KMS-11 (cell line): ENCODE measurements at regions not wholly inside any gene's neighbourhood (a gene's known extent, or its start where the extent isn't known, plus 50 kb on each side); places are given as distances from the start of the nearest gene placed in this dataset.

ENCODE experiments used
- H2AFZ ChIP-seq: fragments of 200-600 bp; sonication (generic); 2 replicates; pipeline ENCODE4 v1.6.1; 2016; ENCODE audit warnings: antibody characterized with exemption, mixed run types, low read depth
- H3K27ac ChIP-seq: fragments of 200-600 bp; sonication (generic); 2 replicates; pipeline ENCODE4 v1.6.1; 2016; ENCODE audit warnings: mild to moderate bottlenecking, mixed run types
- H3K27me3 ChIP-seq: fragments of 200-600 bp; sonication (generic); 2 replicates; pipeline ENCODE4 v1.6.1; 2017; ENCODE audit warnings: mild to moderate bottlenecking, low read depth, mixed run types, moderate library complexity; ENCODE audit not compliant: insufficient read depth
- H3K36me3 ChIP-seq: fragments of 200-600 bp; sonication (generic); 2 replicates; pipeline ENCODE4 v1.6.1; 2017; ENCODE audit warnings: mild to moderate bottlenecking, mixed run types; ENCODE audit not compliant: insufficient read depth
- H3K4me1 ChIP-seq: fragments of 200-600 bp; sonication (generic); 2 replicates; pipeline ENCODE4 v1.6.1; 2016; ENCODE audit warnings: mild to moderate bottlenecking, low read depth, mixed run types; ENCODE audit not compliant: poor library complexity, severe bottlenecking
- H3K4me2 ChIP-seq: fragments of 200-600 bp; sonication (generic); 2 replicates; pipeline ENCODE4 v1.7.0; 2016; ENCODE audit warnings: mild to moderate bottlenecking, mixed run types
- H3K4me3 ChIP-seq: fragments of 200-600 bp; sonication (generic); IDR thresholded peaks from 2 replicates; pipeline ENCODE4 v1.6.1; 2017; ENCODE audit warnings: low read depth, low read length, mixed read lengths; ENCODE audit not compliant: insufficient read depth
- H3K79me2 ChIP-seq: fragments of 200-600 bp; sonication (generic); 2 replicates; pipeline ENCODE4 v1.6.1; 2016; ENCODE audit warnings: low read depth, mixed run types; ENCODE audit not compliant: insufficient read depth
- H3K9ac ChIP-seq: fragments of 200-600 bp; sonication (generic); 2 replicates; pipeline ENCODE4 v1.6.1; 2016; ENCODE audit warnings: mild to moderate bottlenecking, mixed run types
- H4K20me1 ChIP-seq: fragments of 200-600 bp; sonication (generic); 2 replicates; pipeline ENCODE4 v1.6.1; 2016; ENCODE audit warnings: mild to moderate bottlenecking, mixed run types; ENCODE audit not compliant: insufficient read depth
- TF ChIP-seq, protein P1 (sequence below): fragments of 200-600 bp; sonication (generic); conservative IDR thresholded peaks from 2 replicates; pipeline ENCODE4 v1.6.1; 2017; ENCODE audit warnings: low read depth, mild to moderate bottlenecking, antibody characterized with exemption, low read length, moderate library complexity, mixed read lengths

DNA sequence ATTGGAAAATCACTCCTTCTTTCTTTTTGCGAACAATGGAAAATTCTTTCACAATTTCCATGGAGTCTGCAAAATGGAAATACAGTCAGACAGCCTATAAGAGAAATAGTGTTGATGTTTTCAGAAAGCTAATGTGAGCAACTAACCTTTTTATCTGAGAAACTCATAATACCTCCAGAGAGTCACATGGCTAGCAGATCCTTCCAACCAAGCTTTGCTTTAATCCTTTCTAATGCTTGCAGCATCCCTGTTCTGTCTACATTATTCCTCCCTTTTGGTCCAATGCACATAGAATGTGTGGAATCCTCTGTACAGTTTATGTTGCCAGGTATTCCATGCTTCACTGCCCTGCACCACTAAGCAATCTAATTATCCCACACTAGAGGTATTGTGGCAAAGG lies 717.5 kb upstream of the LRRN3 start:
- TF ChIP-seq, protein P1, sequence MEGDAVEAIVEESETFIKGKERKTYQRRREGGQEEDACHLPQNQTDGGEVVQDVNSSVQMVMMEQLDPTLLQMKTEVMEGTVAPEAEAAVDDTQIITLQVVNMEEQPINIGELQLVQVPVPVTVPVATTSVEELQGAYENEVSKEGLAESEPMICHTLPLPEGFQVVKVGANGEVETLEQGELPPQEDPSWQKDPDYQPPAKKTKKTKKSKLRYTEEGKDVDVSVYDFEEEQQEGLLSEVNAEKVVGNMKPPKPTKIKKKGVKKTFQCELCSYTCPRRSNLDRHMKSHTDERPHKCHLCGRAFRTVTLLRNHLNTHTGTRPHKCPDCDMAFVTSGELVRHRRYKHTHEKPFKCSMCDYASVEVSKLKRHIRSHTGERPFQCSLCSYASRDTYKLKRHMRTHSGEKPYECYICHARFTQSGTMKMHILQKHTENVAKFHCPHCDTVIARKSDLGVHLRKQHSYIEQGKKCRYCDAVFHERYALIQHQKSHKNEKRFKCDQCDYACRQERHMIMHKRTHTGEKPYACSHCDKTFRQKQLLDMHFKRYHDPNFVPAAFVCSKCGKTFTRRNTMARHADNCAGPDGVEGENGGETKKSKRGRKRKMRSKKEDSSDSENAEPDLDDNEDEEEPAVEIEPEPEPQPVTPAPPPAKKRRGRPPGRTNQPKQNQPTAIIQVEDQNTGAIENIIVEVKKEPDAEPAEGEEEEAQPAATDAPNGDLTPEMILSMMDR = no peak
- H3K4me2 ChIP-seq = no peak overlapping the region
- no peaks in the 10 kb centered on the region for H3K36me3 ChIP-seq
- H3K4me1 ChIP-seq = no peaks in the 10 kb centered on the region
- H3K9ac ChIP-seq = no peak overlapping the region
- H3K79me2 ChIP-seq = no peaks in the 10 kb centered on the region
- no peak overlapping the region for H3K4me3 ChIP-seq
- no peak overlapping the region for H3K27ac ChIP-seq
- no peaks in the 10 kb centered on the region for H3K27me3 ChIP-seq
- H4K20me1 ChIP-seq = no peaks in the 10 kb centered on the region
- H2AFZ ChIP-seq = no peak overlapping the region

DNA sequence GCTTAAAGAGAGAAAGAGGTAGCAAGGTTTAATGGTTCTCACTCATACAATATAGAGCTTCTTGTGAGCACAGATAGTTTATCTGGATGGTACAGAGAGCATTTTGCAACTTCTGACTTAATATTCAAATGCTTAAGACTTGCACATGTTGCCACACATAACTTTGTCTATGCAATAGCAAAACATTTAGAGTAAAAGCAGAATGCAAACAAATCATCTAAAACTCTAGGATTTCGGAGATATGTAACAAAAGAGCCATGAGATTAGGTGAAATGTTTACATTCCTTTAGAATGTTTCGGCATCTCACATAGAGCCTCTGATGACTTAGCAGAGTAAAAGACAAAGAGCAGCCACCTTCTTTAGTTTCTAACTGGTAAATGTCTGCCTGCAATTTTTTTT lies 717.1 kb upstream of the LRRN3 start:
- Histone ChIP-seq H3K79me2 (no peaks in the 10 kb centered on the region), H3K4me3 (no peak overlapping the region), H4K20me1 (no peaks in the 10 kb centered on the region), H3K4me1 (no peaks in the 10 kb centered on the region), H3K27ac (no peak overlapping the region), H3K4me2 (no peak overlapping the region), H3K27me3 (no peaks in the 10 kb centered on the region), H3K36me3 (no peaks in the 10 kb centered on the region), H3K9ac (no peak overlapping the region), H2AFZ (no peak overlapping the region)
- TF ChIP-seq, protein P1 = no peak

DNA sequence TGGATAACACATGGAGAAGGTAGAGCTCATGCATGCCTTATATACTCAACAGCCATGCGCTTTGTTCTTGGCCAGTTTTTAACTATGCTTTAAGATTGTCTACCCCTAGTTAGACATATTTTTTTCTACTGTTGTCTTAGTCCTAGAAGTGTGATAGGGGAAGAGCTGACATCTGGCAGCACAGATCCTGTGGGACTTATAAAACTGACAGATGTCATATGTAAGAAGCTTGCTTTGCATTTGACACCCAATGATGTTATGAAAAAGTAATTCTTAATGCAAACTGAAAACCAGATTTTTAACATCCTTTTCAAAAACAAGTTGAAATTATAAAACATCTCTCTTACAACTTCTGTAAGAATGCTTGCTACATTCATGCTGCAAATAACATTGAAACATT lies 715.9 kb upstream of the LRRN3 start:
- Histone ChIP-seq H3K4me3 (no peak overlapping the region), H3K27me3 (no peaks in the 10 kb centered on the region), H2AFZ (no peak overlapping the region), H3K9ac (no peak overlapping the region), H3K27ac (no peak overlapping the region), H3K79me2 (no peaks in the 10 kb centered on the region), H3K36me3 (no peaks in the 10 kb centered on the region), H3K4me2 (no peak overlapping the region), H4K20me1 (no peaks in the 10 kb centered on the region), H3K4me1 (no peaks in the 10 kb centered on the region)
- TF ChIP-seq, protein P1 = no peak

DNA sequence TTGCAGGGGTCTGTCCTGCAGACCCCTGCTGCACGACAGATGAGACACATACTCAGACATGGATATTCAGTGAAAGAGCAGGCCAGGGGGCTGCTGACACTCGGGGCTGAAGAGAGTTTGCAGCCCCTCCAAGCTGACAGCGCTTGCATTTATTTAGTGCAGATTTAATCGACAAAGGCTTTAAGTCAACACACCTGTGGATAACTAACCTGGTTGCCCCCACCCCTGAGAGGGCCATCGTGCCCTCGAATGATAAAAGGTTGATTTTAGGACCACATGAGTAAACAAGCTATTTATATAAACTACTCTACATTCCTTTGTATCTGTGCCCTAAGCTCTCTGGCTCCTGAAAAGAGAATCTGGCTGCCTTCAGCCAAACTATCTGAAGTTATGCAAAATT lies 708.2 kb upstream of the LRRN3 start:
- TF ChIP-seq, protein P1 = no peak
- Histone ChIP-seq H3K9ac (no peak overlapping the region), H2AFZ (no peak overlapping the region), H3K4me2 (no peak overlapping the region), H3K4me3 (no peak overlapping the region), H3K27ac (no peak overlapping the region), H3K27me3 (no peaks in the 10 kb centered on the region), H3K36me3 (no peaks in the 10 kb centered on the region), H3K4me1 (no peaks in the 10 kb centered on the region), H4K20me1 (no peaks in the 10 kb centered on the region), H3K79me2 (no peaks in the 10 kb centered on the region)

DNA sequence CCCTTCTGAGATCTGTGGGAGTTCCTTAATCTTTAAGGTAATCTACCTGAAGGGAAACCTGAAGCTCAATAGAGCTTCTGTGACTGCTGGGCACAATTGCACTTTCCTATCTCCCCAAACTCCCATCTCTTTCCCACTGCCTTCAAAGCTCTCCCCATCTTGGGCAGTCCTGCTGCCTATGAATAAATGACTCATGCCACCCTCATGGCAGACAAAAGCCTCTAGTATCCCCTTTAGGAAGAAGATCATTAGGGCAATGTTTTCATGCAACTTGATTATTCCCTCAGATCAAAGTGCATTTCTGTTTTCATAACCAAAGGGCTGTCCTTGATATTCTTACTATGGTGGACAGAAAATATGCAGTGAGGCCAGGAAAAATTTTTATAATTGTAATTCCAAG lies 704.9 kb upstream of the LRRN3 start:
- TF ChIP-seq, protein P1 = no peak
- Histone ChIP-seq H3K4me1 (no peaks in the 10 kb centered on the region), H3K79me2 (no peaks in the 10 kb centered on the region), H3K27ac (no peak overlapping the region), H3K27me3 (no peaks in the 10 kb centered on the region), H3K4me2 (no peak overlapping the region), H3K4me3 (no peak overlapping the region), H4K20me1 (no peaks in the 10 kb centered on the region), H3K9ac (no peak overlapping the region), H2AFZ (no peak overlapping the region), H3K36me3 (no peaks in the 10 kb centered on the region)
